NCI-H146 treated with DMSO at 0.1 percent for 48 hours (cell line): ENCODE measurements at regions not wholly inside any gene's neighbourhood (a gene's known extent, or its start where the extent isn't known, plus 50 kb on each side); places are given as distances from the start of the nearest gene placed in this dataset.

Experiments used
- DNase-seq: peaks from one replicate; lab custom pipeline; 2025; ENCODE audit not compliant: unreplicated experiment; lab: John Stamatoyannopoulos, UW

- DNase-seq = no peak
Measured at GRCh38 chr16:80309178-80309577, 231.6 kb upstream of the DYNLRB2 start.

GRCh38 chr16:80305410-80305809 lies 235.4 kb upstream of the DYNLRB2 start:
- no peak for DNase-seq

DNA sequence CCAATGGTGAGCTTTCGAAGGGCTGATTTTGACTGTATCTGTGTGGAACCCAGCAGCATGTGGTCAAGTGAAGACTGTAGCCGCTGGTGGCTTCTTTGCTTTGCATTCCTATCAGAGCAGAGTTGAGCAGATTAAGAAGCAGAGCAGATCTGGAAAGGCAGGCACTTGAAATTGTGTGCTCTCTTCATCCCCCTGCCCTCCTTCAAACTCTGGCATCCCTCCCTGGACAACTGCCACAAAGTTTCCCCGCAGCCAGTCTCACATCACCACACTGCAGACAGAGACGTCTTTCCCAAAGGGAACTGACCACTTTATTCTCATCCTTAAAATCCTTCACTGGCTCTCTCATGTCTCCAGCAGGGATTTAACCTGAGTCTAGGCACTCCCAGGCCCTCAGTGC lies 237.1 kb upstream of the DYNLRB2 start:
- DNase-seq = no peak

GRCh38 chr16:80300876-80301275 lies 239.9 kb upstream of the DYNLRB2 start:
- no peak for DNase-seq

DNA sequence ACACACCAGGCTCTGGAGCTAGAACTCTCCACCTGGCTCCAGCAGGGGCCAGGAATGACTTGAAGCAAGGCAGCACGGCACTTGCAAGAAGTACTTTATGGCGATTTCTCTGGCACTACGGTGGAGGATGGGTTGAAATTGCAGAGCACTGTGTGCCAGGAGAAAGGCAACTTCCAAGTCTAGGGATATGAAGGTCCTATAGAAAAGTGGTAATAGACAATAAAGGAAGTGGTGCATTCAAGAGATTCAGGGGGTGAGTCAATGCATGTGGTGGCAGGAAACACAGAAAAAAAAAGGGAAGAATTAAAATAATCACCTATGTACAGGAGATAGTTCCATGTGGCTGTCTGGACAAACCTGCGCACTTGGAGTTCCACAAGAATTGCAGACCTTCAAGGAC lies 240.3 kb upstream of the DYNLRB2 start:
- DNase-seq = no peak

DNA sequence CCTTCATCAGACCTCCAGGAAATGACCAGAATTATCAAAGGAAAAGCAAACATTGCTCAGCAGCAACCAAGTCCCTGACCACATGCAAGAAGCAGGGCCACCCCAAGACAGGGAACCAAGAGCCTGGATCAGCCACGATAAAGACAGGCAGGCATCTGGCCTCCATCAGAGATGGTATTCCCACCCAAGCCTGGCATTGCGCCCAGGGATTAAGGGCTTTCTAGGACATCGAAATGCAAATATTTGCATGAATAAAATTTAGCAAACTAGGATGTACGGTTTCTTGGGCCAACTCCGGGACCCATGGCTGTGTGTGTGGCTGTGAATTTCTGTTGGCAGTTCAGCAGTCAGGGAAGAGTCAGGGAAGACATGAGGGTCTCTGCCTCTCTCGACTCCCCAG lies 241.4 kb upstream of the DYNLRB2 start:
- DNase-seq = no peak

DNA sequence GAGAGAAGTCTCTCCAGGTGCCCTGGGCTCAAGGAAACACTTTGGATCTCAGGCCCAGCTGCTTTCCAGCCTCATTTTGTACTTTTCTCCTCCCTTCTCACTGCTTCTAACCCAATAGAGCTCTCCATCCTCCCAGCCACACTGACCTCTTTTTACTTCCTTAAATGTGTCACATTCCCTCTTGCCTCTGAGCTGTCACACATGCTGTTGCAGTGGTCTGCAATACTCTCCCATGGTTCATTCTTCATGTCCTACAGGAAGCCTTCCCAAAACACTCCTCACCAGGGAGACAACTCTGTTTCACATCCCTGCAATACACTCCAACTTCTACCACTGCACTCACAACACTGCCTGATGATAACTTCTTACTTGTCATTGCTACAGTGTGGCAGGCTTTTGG lies 242.1 kb upstream of the DYNLRB2 start:
- DNase-seq = no peak

DNA sequence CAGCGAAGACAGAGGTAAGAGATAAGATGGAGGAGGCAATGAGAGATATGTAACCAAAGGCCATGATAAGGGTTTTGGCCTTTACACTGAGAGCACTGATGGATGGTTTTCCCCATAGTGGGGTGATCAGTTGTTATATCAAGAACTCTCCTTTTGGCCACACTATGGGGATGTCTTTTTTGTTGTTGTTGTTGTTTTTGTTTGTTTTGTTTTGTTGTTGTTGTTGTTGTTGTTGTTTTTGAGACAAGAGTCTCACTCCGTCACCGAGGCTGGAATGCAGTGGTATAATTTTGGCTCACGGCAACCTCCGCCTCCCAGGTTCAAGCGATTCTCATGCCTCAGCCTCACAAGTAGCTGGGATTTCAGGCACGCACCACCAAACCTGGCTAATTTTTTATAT lies 244.8 kb upstream of the DYNLRB2 start:
- no peak for DNase-seq

- DNase-seq = no peak
Measured at GRCh38 chr16:80294172-80294571, 246.6 kb upstream of the DYNLRB2 start.

DNA sequence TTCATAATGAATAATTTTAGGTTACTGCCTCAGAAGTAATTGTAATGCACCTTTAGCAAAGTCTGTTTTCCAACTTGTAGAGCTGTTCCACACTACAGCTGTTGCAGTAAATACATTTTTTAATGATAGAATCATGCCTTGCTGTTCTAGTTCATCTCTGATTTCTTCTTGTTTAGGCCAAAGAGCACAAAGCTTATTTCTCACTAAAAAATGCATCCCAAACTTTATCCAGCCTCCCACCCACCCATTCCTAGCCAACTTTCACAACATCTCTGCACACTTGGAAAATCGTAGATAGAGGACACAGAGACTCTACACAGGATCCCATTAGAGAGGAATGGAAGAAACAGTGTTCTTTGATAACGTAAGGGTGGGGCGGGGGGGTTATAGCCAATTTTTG lies 252.2 kb upstream of the DYNLRB2 start:
- DNase-seq = no peak

DNA sequence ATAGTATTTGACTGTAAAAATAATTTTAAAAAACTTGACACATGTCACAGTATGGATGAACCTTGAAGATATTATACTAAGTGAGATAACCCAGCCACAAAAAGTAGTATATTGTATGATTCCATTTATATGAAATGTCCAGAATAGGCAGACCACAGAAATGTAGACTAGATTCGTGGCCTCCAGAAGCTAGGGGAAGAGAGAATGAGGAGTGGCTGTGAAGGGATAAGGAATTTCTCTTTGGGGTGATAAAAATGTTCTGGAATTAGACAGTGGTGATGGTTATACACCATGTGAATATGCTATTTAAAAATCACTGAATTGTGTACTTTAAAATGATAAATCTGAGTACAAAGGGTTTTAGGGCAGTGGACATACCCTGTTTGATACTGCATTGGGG lies 253.1 kb upstream of the DYNLRB2 start:
- no peak for DNase-seq

DNA sequence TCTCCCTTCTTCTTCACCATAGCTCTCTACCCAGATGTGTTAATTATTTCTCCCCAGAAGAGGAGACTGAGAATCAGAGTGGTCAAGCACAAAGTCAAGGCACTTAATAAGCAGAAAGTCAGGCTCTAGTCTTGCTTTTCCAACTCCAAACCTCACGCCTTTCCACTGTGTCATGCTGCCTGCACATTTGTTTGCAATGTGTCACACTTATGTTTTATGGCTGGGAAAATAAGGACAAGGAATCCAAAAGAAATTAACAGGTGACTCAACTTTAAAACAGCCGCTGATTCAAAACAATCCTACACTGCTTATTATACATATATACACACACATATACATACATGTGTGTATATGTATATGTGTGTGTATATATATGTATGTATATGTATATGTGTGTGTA lies 255.7 kb upstream of the DYNLRB2 start:
- no peak for DNase-seq

GRCh38 chr16:80283466-80284392 lies 257.1 kb upstream of the DYNLRB2 start:
- no peak for DNase-seq

- DNase-seq = no peak
Measured at GRCh38 chr16:80280557-80280956, 260.2 kb upstream of the DYNLRB2 start.

DNA sequence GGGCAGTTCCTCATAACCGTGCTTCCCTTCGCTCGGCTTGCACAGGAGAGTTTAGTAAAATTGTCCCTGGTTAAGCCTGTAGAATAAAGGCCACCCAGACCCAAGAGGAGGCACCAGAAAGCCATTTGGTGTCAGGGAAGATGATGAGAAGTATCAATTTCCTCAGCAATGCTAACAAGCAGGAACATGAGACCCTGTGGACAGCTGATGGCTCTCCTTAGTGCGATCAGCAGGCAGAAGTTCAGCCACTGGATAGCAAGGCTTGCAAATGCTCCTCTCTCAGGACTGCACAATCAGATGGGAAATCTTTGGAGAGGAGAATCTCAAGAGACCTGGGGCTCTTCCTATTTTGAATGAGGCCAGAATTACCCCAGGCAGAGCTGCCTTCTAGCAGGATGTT lies 261.1 kb upstream of the DYNLRB2 start:
- DNase-seq = no peak

- DNase-seq = no peak
Measured at GRCh38 chr16:80277182-80277581, 263.6 kb upstream of the DYNLRB2 start.

DNA sequence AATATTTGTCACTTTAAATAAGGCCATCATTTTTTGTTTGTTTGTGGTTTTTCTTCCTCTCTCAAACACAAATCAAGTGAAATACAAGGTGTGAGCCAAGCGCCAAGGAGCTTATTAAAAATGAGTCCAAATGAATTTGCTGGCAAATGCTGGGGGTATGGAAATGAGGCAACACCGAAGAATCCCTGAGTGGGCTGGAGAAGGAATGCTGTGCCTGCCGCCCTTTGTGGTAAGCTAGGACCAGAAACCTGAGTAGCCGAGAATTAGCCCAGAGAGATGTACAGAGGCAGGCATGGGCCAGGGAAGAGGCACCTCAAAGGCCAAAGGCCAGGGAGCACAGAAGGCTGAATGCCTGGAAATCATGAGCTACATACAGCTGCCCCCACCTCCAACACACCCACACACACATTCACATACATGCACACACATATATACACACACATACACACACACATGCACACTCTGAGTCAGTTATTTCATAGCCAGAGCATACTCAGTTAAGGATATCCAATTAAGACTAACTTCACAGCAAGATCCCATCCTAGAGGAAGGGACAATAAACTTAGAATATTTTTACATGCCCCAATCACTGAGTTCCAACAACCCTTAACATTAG lies 266.1 kb upstream of the DYNLRB2 start:
- DNase-seq = no peak

GRCh38 chr16:80273635-80274538 lies 266.9 kb upstream of the DYNLRB2 start:
- no peak for DNase-seq

GRCh38 chr16:80265624-80266306 lies 275.0 kb upstream of the DYNLRB2 start:
- no peak for DNase-seq

- no peak for DNase-seq
Measured at GRCh38 chr16:80263848-80264694, 276.7 kb upstream of the DYNLRB2 start.
